Dedifferentiated amniotic fluid mesenchymal stem cell (primary cell): ENCODE measurements at regions not wholly inside any gene's neighbourhood (a gene's known extent, or its start where the extent isn't known, plus 50 kb on each side); places are given as distances from the start of the nearest gene placed in this dataset.
"Not testable (repeated sequence)": the region's sequence is repeated elsewhere in the genome, so short reads cannot be mapped to it uniquely, and the experiment has no call there.

Experiments used
- DNase-seq: peaks from one replicate; pipeline ENCODE4 v3.0.0-alpha.2; 2016; ENCODE audit errors: extremely low spot score

- no peak for DNase-seq
Measured at GRCh38 chr5:72651109-72651508, 143.9 kb upstream of the ZNF366 start.

- no peak for DNase-seq
Measured at GRCh38 chr5:72649449-72649848, 142.2 kb upstream of the ZNF366 start.

- no peak for DNase-seq
Measured at GRCh38 chr5:72648480-72648879, 141.3 kb upstream of the ZNF366 start.

- no peak for DNase-seq
Measured at GRCh38 chr5:72647806-72648205, 140.6 kb upstream of the ZNF366 start.

- no peak for DNase-seq
Measured at GRCh38 chr5:72646246-72646866, 139.1 kb upstream of the ZNF366 start.

GRCh38 chr5:72645064-72645846 is 138.0 kb upstream of the ZNF366 start:
- no peak for DNase-seq

GRCh38 chr5:72644296-72644695 is 137.1 kb upstream of the ZNF366 start:
- DNase-seq: no peak

- no peak for DNase-seq
Measured at GRCh38 chr5:72641164-72641563, 134.0 kb upstream of the ZNF366 start.

GRCh38 chr5:72637058-72637457 is 129.8 kb upstream of the ZNF366 start:
- no peak for DNase-seq

GRCh38 chr5:72636565-72636964 is 129.4 kb upstream of the ZNF366 start:
- not testable (repeated sequence) for DNase-seq

GRCh38 chr5:72634444-72634843 is 127.2 kb upstream of the ZNF366 start:
- DNase-seq: no peak

- peak; percentile 77 for DNase-seq
Measured at GRCh38 chr5:72633649-72634048, 126.4 kb upstream of the ZNF366 start.

- no peak for DNase-seq
Measured at GRCh38 chr5:72633041-72633445, 125.8 kb upstream of the ZNF366 start.

GRCh38 chr5:72630721-72631120 is 123.5 kb upstream of the ZNF366 start:
- DNase-seq: no peak

GRCh38 chr5:72630081-72630480 is 122.9 kb upstream of the ZNF366 start:
- DNase-seq: no peak

- DNase-seq: no peak
Measured at GRCh38 chr5:72628771-72629371, 121.7 kb upstream of the ZNF366 start.

- no peak for DNase-seq
Measured at GRCh38 chr5:72625332-72625731, 118.1 kb upstream of the ZNF366 start.

- peak; percentile 21 for DNase-seq
Measured at GRCh38 chr5:72624641-72625236, 117.5 kb upstream of the ZNF366 start.

- no peak for DNase-seq
Measured at GRCh38 chr5:72623936-72624335, 116.7 kb upstream of the ZNF366 start.

- DNase-seq: no peak
Measured at GRCh38 chr5:72623323-72623722, 116.1 kb upstream of the ZNF366 start.

GRCh38 chr5:72622170-72622760 is 115.1 kb upstream of the ZNF366 start:
- no peak for DNase-seq

GRCh38 chr5:72621576-72621975 is 114.4 kb upstream of the ZNF366 start:
- no peak for DNase-seq
